Choroid plexus epithelial cell (primary cell): ENCODE measurements at regions not wholly inside any gene's neighbourhood (a gene's known extent, or its start where the extent isn't known, plus 50 kb on each side); places are given as distances from the start of the nearest gene placed in this dataset.

Experiments used
- DNase-seq: peaks from one replicate; pipeline ENCODE4 v3.0.0-alpha.2; 2010; ENCODE audit warnings: low read depth
- H3K4me3 ChIP-seq: 2 replicates; pipeline ENCODE4 v1.5.1; 2011; ENCODE audit warnings: low read depth, mild to moderate bottlenecking, control low read depth, low read length, moderate library complexity
- CTCF ChIP-seq: conservative IDR thresholded peaks from 2 replicates; pipeline ENCODE4 v1.5.1; 2011; ENCODE audit warnings: low read depth, mild to moderate bottlenecking, control low read depth, inconsistent platforms, low read length, moderate library complexity

DNA sequence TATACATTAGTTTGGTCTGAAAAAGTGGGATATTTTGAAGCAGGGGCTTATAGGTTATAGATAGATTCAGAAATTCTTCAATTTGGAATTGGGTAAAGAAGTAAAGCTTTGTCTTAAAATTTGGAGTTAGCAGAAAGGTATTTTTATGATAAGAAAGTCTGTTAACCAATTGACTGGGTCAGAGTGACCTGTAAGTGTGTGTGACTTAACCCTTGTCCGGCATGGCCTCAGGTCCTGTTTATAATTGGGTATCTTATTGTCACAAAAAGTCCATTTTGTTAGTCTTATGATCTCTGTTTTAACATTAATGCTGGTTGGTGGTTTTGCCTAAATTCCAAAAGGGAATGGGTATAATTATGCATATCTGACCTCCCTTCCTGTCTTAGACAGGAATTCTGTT, 444.2 kb upstream of the NAALADL2 start:
- TF ChIP-seq CTCF, result no peak
- no peak for DNase-seq
- no peak overlapping the region for H3K4me3 ChIP-seq

DNA sequence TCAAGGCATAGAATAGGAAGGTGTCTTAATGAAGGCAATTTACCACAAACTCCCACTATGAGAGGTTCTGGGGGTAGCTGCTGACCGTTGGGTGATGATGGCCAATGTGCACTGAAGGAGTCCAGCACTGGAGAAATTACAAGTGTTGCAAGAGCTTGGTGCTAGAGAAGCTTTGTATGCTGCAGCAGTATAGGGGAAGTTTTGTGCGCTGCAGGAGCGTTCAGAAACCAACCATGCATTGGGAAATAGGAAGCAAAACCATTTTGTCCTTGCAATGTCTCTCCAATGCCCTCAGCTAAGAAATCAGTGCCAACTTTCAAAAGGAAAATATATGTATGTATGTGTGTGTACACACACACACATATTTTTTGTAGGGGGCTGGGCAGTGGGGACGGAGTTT, 441.6 kb upstream of the NAALADL2 start:
- DNase-seq, result no peak
- no peak overlapping the region for H3K4me3 ChIP-seq
- no peak for TF ChIP-seq CTCF

DNA sequence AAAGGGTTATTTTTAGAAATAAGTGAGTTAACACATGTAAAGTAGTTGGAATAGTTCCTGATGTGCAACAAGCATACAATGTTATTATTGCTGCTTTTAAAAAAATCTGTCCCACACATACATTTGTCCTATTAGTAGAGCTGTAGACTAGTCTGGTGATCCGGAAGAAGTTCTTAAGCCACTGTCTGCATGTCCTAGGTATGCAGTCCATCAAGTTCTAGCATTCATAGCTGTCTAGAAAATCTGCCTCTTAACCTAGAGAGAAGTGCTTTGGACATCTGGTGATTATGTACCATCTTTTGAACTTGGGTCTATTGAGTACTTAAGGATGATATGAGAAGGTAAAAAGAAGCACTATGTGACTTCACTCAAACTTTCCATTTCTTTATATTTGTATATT, 439.9 kb upstream of the NAALADL2 start:
- TF ChIP-seq CTCF, result no peak
- DNase-seq, result no peak
- no peak overlapping the region for H3K4me3 ChIP-seq

DNA sequence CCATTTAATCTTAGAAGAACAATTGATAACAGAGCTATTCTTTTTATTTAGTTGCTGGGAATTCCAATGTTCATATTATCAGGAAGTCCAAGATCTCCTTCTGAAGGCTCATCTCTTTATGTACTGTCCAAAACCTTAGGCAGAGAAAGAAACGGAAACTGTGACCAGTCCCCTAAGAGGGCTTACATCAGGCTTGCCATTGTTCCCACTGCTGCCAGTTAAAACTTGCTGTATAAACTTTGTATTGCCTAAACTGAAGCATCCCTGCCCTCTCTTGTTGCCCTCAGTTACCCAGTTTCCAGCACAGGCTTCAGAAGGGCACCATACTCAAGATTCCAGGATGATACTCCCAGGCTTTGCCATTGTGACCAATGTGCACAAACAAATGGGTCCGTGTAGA, 435.2 kb upstream of the NAALADL2 start:
- TF ChIP-seq CTCF, result no peak
- no peak overlapping the region for H3K4me3 ChIP-seq
- DNase-seq, result no peak

- no peak for DNase-seq
- no peak for TF ChIP-seq CTCF
- no peak overlapping the region for H3K4me3 ChIP-seq
Measured at GRCh38 chr3:174424656-174425055, 434.5 kb upstream of the NAALADL2 start.

- no peak overlapping the region for H3K4me3 ChIP-seq
- TF ChIP-seq CTCF, result no peak
- no peak for DNase-seq
Measured at GRCh38 chr3:174425422-174425821, 433.7 kb upstream of the NAALADL2 start.

DNA sequence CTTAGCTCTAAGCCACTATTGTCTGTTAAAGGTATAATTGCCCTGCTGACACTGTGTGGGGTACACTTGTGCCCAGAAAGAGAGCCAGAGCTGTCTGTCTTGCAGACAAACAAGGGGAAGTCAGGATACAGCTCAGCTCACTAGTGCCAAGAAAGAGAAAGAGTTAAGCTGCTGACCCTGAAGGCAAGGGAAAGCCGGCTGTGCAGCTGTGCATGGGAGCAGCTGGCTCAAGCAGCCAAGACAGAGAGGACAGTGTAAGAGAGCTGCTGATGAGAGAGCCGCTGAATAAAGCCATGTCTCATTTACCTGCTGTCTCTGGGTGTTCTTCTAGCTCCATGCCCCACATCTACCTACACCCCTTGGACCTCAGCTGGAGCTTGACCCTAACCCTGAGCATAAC, 428.1 kb upstream of the NAALADL2 start:
- DNase-seq, result no peak
- TF ChIP-seq CTCF, result no peak
- H3K4me3 ChIP-seq, result no peak overlapping the region
